Chondrocyte (in vitro differentiated cells): ENCODE measurements at regions not wholly inside any gene's neighbourhood (a gene's known extent, or its start where the extent isn't known, plus 50 kb on each side); places are given as distances from the start of the nearest gene placed in this dataset.

Experiments
- DNase-seq: peaks from one replicate; pipeline ENCODE4 v3.0.0; 2021; ENCODE audit warnings: mixed read lengths, low spot score
- H3K27ac Mint-ChIP-seq: one replicate; pipeline ENCODE4 v1.8.0; 2021; ENCODE audit warnings: mild to moderate bottlenecking, moderate library complexity, mixed read lengths; ENCODE audit not compliant: unreplicated experiment
- H3K27me3 Mint-ChIP-seq: 2 replicates; pipeline ENCODE4 v1.8.0; 2021; ENCODE audit warnings: low read depth, mixed read lengths
- H3K36me3 Mint-ChIP-seq: 2 replicates; pipeline ENCODE4 v1.8.0; 2021; ENCODE audit warnings: low read depth, mixed read lengths
- H3K4me1 Mint-ChIP-seq: 2 replicates; pipeline ENCODE4 v1.8.0; 2021; ENCODE audit warnings: low read depth, mild to moderate bottlenecking, mixed read lengths
- H3K4me3 Mint-ChIP-seq: one replicate; pipeline ENCODE4 v1.8.0; 2021; ENCODE audit warnings: mild to moderate bottlenecking, moderate library complexity, mixed read lengths; ENCODE audit not compliant: unreplicated experiment
- H3K9me3 Mint-ChIP-seq: 2 replicates; pipeline ENCODE4 v1.8.0; 2021; ENCODE audit warnings: low read depth, mixed read lengths
- CTCF ChIP-seq: fragments of 200-600 bp; sonication (generic); IDR thresholded peaks from 2 replicates; pipeline ENCODE4 v1.5.0; 2021; ENCODE audit warnings: antibody characterized with exemption, mild to moderate bottlenecking, moderate library complexity

GRCh38 chr9:118651511-118651910 lies 717.7 kb downstream of the BRINP1 start:
- H3K36me3 Mint-ChIP-seq, result no peaks in the 10 kb centered on the region
- no peak overlapping the region for H3K27ac Mint-ChIP-seq
- no peak for DNase-seq
- H3K4me1 Mint-ChIP-seq, result no peaks in the 10 kb centered on the region
- no peaks in the 10 kb centered on the region for H3K9me3 Mint-ChIP-seq
- H3K27me3 Mint-ChIP-seq, result peaks cover 16% of the 10 kb centered on the region
- H3K4me3 Mint-ChIP-seq, result no peak overlapping the region
- no peak for TF ChIP-seq CTCF

GRCh38 chr9:118652258-118652657 lies 717.0 kb downstream of the BRINP1 start:
- no peak for DNase-seq
- H3K4me1 Mint-ChIP-seq, result no peaks in the 10 kb centered on the region
- no peak overlapping the region for H3K27ac Mint-ChIP-seq
- no peaks in the 10 kb centered on the region for H3K9me3 Mint-ChIP-seq
- H3K4me3 Mint-ChIP-seq, result no peak overlapping the region
- TF ChIP-seq CTCF, result no peak
- peaks cover 16% of the 10 kb centered on the region for H3K27me3 Mint-ChIP-seq
- H3K36me3 Mint-ChIP-seq, result no peaks in the 10 kb centered on the region

- no peak for DNase-seq
- Mint-ChIP-seq H3K27ac (no peak overlapping the region), H3K9me3 (no peaks in the 10 kb centered on the region), H3K4me3 (no peak overlapping the region), H3K4me1 (no peaks in the 10 kb centered on the region), H3K27me3 (peaks cover 16% of the 10 kb centered on the region), H3K36me3 (no peaks in the 10 kb centered on the region)
- TF ChIP-seq CTCF, result no peak
These were observed 716.3 kb downstream of the BRINP1 start for GRCh38 chr9:118652912-118653311.

- H3K4me3 Mint-ChIP-seq, result no peak overlapping the region
- peaks cover 5% of the 10 kb centered on the region for H3K27me3 Mint-ChIP-seq
- H3K4me1 Mint-ChIP-seq, result no peaks in the 10 kb centered on the region
- TF ChIP-seq CTCF, result no peak
- no peaks in the 10 kb centered on the region for H3K9me3 Mint-ChIP-seq
- no peak for DNase-seq
- no peaks in the 10 kb centered on the region for H3K36me3 Mint-ChIP-seq
- H3K27ac Mint-ChIP-seq, result no peak overlapping the region
These were observed 710.2 kb downstream of the BRINP1 start for GRCh38 chr9:118659011-118659410.

GRCh38 chr9:118665226-118665919 lies 703.9 kb downstream of the BRINP1 start:
- peaks cover 9% of the 10 kb centered on the region for H3K27me3 Mint-ChIP-seq
- no peak overlapping the region for H3K4me3 Mint-ChIP-seq
- H3K4me1 Mint-ChIP-seq, result no peaks in the 10 kb centered on the region
- no peaks in the 10 kb centered on the region for H3K9me3 Mint-ChIP-seq
- no peak for TF ChIP-seq CTCF
- H3K36me3 Mint-ChIP-seq, result no peaks in the 10 kb centered on the region
- DNase-seq, result no peak
- H3K27ac Mint-ChIP-seq, result no peak overlapping the region
